Activated CD8-positive, alpha-beta T cell treated with anti-CD3 and anti-CD28 coated beads for 36 hours (primary cell): ENCODE measurements at regions not wholly inside any gene's neighbourhood (a gene's known extent, or its start where the extent isn't known, plus 50 kb on each side); places are given as distances from the start of the nearest gene placed in this dataset.

ENCODE experiments used
- ATAC-seq: fragments of 200-7000 bp; cut with Tn5 transposase; one replicate; pipeline ENCODE4 v1.10.0; 2021; ENCODE audit warnings: mild to moderate bottlenecking, moderate library complexity
- CTCF ChIA-PET: fragments of 350-600 bp; sonication (Branson Sonifier 250); formaldehyde crosslinking; loops from one replicate; lab custom pipeline; 2021; ENCODE audit warnings: antibody characterized with exemption; lab: Charles Lee
- POLR2A ChIA-PET: fragments of 350-600 bp; sonication (Branson Sonifier 250); formaldehyde crosslinking; loops from one replicate; lab custom pipeline; 2021; ENCODE audit warnings: antibody characterized with exemption; lab: Charles Lee
- DNase-seq: peaks from one replicate; pipeline ENCODE4 v3.0.0-alpha.2; 2020
- H3K27ac Mint-ChIP-seq: one replicate; pipeline ENCODE4 v1.8.0; 2021; ENCODE audit warnings: mild to moderate bottlenecking, mixed read lengths
- H3K27me3 Mint-ChIP-seq: one replicate; pipeline ENCODE4 v1.8.0; 2021; ENCODE audit warnings: mixed read lengths
- H3K36me3 Mint-ChIP-seq: one replicate; pipeline ENCODE4 v1.8.0; 2021; ENCODE audit warnings: low read depth, mixed read lengths
- H3K4me1 Mint-ChIP-seq: one replicate; pipeline ENCODE4 v1.8.0; 2021; ENCODE audit warnings: low read depth, mixed read lengths
- H3K4me3 Mint-ChIP-seq: one replicate; pipeline ENCODE4 v1.8.0; 2021; ENCODE audit warnings: mild to moderate bottlenecking, moderate library complexity, mixed read lengths
- H3K9me3 Mint-ChIP-seq: one replicate; pipeline ENCODE4 v1.8.0; 2021; ENCODE audit warnings: mixed read lengths
- intact Hi-C: fragments of 100-400 bp; cut with micrococcal nuclease; formaldehyde crosslinking; loops from one replicate; pipeline ENCODE4 v1.10.0; 2022
- TF ChIP-seq, protein P1 (sequence below): fragments of 200-600 bp; IDR thresholded peaks from one replicate; pipeline ENCODE4 v1.8.0; 2022; ENCODE audit warnings: antibody characterized with exemption, mild to moderate bottlenecking

DNA sequence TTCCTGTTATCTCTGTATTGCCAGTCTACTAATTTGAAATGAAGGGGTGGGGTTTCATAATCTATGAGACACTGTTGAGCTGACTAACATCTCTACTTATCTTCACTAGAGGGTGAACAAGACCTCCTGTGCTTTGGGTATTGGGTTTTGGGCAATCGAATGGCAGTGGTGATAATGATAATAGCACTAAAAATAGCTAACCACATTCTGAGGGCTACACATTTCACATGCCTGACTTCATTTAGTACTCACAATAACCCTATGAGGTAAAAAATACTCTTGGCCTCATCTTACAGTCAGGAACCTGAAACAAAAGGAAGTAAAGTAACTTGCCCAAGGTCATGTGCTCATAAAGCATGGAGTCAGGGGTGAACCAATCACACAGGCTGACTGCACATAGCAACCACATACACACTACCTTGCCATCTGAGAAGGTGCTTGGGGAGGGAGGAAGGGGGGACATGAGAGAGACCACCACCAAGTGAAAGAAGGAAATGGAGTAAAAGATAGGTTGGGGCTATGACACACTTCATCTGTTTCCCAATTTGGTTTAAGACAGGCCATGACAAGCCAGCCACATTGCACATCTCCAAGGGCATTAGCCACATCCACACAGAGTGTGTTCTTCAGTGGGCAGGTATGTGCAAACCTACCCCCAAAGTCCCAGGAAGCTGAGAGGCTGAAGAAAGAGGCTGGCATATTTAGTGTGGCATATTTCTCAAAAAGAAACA, 387.6 kb upstream of the DDI1 start:
- ATAC-seq, result no peak
- TF ChIP-seq, protein P1, sequence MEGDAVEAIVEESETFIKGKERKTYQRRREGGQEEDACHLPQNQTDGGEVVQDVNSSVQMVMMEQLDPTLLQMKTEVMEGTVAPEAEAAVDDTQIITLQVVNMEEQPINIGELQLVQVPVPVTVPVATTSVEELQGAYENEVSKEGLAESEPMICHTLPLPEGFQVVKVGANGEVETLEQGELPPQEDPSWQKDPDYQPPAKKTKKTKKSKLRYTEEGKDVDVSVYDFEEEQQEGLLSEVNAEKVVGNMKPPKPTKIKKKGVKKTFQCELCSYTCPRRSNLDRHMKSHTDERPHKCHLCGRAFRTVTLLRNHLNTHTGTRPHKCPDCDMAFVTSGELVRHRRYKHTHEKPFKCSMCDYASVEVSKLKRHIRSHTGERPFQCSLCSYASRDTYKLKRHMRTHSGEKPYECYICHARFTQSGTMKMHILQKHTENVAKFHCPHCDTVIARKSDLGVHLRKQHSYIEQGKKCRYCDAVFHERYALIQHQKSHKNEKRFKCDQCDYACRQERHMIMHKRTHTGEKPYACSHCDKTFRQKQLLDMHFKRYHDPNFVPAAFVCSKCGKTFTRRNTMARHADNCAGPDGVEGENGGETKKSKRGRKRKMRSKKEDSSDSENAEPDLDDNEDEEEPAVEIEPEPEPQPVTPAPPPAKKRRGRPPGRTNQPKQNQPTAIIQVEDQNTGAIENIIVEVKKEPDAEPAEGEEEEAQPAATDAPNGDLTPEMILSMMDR, result no peak
- ChIA-PET CTCF (interaction anchor here (1.5 kb wide), 1 partner anchor 48 kb away, joined by 3 read pairs; no protein-coding TSS in a partner anchor), POLR2A (no interaction called here)
- Mint-ChIP-seq H3K4me3 (no peak overlapping the region), H3K27ac (no peak overlapping the region), H3K4me1 (no peaks in the 10 kb centered on the region), H3K36me3 (no peaks in the 10 kb centered on the region), H3K9me3 (peaks cover 4% of the 10 kb centered on the region), H3K27me3 (no peaks in the 10 kb centered on the region)
- DNase-seq, result no peak
- intact Hi-C loops, result no loop called here

DNA sequence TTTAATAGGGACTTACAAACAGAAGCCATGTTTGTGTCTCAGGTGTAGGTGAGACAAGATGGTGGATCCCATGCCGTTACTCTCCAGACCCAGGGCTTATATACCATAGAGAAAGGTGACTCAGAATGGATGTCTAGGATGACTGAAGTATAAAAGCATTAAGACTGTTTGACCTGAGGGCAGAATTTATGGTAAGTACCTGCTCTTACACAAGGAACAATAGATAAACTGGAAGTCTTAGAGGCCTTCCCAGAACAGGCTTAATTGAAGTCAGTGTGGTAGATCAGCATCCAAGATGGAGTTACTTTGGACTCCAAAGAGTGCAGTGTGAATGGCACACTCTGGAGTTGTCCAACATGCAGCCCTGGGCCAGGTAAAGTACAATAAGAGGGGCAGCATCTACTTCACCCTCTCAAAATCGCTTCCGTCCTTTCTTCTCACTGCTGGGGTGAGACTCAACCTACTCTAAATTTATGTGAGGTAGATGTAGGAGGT, 387.0 kb upstream of the DDI1 start:
- no peaks in the 10 kb centered on the region for H3K4me1 Mint-ChIP-seq
- DNase-seq (no peak), ATAC-seq (no peak)
- no peak overlapping the region for H3K27ac Mint-ChIP-seq
- CTCF ChIA-PET, result no interaction called here
- TF ChIP-seq, protein P1, result no peak
- no peak overlapping the region for H3K4me3 Mint-ChIP-seq
- intact Hi-C loops, result no loop called here
- POLR2A ChIA-PET, result no interaction called here
- H3K27me3 Mint-ChIP-seq, result no peaks in the 10 kb centered on the region
- no peaks in the 10 kb centered on the region for H3K36me3 Mint-ChIP-seq
- peaks cover 4% of the 10 kb centered on the region for H3K9me3 Mint-ChIP-seq

DNA sequence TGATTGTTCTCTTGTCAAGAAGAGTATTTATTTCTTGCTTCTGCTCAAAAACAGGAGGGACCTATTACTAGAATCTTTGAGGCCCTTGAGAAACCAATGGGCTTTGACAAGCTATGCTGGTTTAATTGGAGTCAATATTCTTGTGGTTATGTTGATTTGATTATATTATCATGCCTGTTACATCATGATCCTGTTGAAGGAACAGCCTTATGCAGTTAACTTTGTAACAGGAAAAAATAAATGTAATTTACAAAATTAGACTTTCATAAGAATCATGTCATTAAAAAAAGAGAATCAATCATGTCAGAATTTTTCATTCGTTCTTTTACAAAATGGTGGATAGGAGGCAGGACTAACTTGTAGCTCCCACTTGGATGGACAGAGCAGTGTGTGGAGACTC, 386.1 kb upstream of the DDI1 start:
- Mint-ChIP-seq H3K36me3 (no peaks in the 10 kb centered on the region), H3K9me3 (peaks cover 4% of the 10 kb centered on the region), H3K27me3 (no peaks in the 10 kb centered on the region), H3K27ac (no peak overlapping the region), H3K4me3 (no peak overlapping the region), H3K4me1 (no peaks in the 10 kb centered on the region)
- ChIA-PET POLR2A (no interaction called here), CTCF (no interaction called here)
- ATAC-seq, result no peak
- no peak for DNase-seq
- intact Hi-C loops, result no loop called here
- TF ChIP-seq, protein P1, result no peak

DNA sequence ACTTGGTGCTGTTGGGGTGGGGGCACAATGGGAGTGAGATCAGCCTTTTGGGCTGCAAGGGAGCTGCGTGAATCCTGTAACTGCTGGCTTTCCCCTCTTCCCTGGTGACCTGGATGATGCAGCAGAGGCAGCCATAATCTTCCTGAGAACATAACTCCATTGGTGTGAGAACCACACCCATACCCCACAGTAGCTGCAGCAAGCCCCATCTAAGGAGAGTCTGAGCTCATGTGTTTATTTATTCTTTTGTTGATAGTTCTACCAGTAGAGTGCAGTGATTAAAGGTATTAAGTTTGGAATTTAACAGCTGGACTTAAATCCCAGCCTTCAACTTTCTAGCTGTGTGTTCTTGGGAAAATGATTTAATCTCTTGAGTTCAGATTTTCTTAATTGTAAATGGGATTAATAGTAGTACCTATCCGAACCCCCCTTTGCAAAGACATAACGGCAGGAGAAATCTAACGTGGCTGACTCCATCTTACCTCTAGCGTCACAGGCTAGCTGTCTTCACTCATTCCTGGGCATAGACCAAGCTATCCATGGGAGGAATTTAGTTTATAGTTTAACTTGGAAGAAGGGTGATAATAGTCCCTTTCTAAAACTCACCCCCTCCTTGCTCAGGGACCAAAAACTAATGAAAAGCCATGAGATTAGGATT, 385.0 kb upstream of the DDI1 start:
- Mint-ChIP-seq H3K4me1 (no peaks in the 10 kb centered on the region), H3K36me3 (no peaks in the 10 kb centered on the region), H3K9me3 (peaks cover 4% of the 10 kb centered on the region), H3K27ac (no peak overlapping the region), H3K27me3 (no peaks in the 10 kb centered on the region), H3K4me3 (no peak overlapping the region)
- ChIA-PET POLR2A (no interaction called here), CTCF (interaction anchor here (0.6 kb wide), 1 partner anchor 31 kb away, joined by 3 read pairs; no protein-coding TSS in a partner anchor)
- intact Hi-C loops, result no loop called here
- ATAC-seq (no peak), DNase-seq (no peak)
- TF ChIP-seq, protein P1, result no peak

DNA sequence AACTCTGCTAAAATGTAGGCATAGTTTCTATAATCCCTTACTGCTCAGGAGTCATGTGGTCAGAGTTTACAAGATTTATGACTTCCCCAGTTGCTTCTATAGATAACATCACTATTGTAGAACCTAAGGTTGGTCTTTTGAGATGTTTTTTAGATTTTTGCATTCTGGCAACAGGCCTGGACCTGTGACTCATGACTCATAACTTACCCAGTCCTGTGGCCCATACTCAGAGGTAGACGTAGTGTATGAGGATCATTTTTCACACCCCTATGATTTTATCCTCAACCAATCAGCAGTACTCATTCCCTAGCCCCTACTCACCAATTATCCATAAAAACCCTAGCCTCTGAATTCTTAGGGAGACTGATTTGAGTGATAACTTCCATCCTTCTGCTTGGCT, 384.4 kb upstream of the DDI1 start:
- TF ChIP-seq, protein P1, result no peak
- Mint-ChIP-seq H3K36me3 (no peaks in the 10 kb centered on the region), H3K9me3 (peaks cover 4% of the 10 kb centered on the region), H3K27me3 (no peaks in the 10 kb centered on the region), H3K27ac (no peak overlapping the region), H3K4me3 (no peak overlapping the region), H3K4me1 (no peaks in the 10 kb centered on the region)
- intact Hi-C loops, result no loop called here
- no peak for ATAC-seq
- ChIA-PET POLR2A (no interaction called here), CTCF (interaction anchor here (0.6 kb wide), 1 partner anchor 30 kb away, joined by 3 read pairs; no protein-coding TSS in a partner anchor)
- DNase-seq, result no peak
